HG03025 (cell line): ENCODE measurements at regions not wholly inside any gene's neighbourhood (a gene's known extent, or its start where the extent isn't known, plus 50 kb on each side); places are given as distances from the start of the nearest gene placed in this dataset.

Source experiments
- ATAC-seq: cut with Tn5 transposase; IDR thresholded peaks from one replicate; pipeline ENCODE4 v1.9.1; 2021; ENCODE audit warnings: mild to moderate bottlenecking, moderate library complexity; ENCODE audit not compliant: unreplicated experiment, low FRiP score

DNA sequence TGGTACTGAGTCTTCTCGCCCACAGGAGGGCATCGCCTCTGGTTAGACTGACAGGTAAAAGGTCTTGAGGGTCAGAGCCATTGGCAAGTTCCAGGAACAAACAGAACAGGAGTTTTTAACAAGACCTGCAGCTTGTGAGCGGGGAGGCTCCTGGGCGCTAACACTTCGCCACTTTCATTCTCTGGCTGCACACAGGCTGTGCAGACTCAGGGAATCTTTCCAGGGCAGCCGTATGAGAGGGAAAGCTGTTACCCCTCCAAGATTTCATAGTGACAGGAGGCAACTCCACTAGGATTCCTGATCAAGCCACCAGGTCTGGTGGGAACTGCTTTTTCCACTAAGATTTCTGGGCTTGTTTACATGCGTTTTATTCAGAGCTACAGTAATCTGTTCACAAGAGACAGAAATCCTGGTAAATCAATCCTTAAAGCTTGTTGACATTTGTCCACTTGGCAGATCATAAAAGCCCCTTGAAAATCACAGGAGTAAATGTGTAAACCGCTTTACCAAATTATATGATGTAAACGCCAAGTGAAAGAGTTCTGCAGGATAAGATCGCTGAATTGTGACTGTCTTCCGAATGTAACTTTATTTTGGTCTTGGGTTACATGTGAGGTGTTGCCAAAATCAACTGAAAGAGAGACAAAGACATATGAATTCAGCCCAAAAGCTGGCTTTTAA lies 190.6 kb downstream of the MZT1 start:
- ATAC-seq = no peak

- no peak for ATAC-seq
These were observed 192.3 kb downstream of the MZT1 start for GRCh38 chr13:72534951-72535640.

DNA sequence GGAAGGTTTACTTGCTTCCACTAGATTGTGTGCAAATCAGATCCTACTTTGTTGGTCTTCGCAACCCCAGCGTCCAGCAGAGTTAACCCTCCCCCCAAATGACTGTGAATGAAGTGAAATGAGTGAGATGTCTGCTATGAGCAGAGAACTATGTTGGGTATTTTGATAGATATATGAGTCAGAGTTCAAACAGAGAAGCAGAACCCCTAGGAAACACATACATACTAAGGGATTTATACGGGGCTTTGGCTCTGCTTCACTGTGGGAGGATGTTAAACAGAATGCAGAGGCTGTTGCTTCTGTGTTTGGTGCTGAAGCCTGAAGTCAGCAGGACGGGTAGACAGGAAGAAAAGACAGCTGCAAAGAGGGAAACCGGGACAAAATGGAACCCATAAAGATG lies 197.0 kb downstream of the MZT1 start:
- ATAC-seq = no peak

GRCh38 chr13:72527333-72527732 lies 200.1 kb downstream of the MZT1 start:
- no peak for ATAC-seq

- no peak for ATAC-seq
These were observed 203.8 kb downstream of the MZT1 start for GRCh38 chr13:72523593-72523992.

- no peak for ATAC-seq
These were observed 204.4 kb downstream of the MZT1 start for GRCh38 chr13:72523049-72523448.

DNA sequence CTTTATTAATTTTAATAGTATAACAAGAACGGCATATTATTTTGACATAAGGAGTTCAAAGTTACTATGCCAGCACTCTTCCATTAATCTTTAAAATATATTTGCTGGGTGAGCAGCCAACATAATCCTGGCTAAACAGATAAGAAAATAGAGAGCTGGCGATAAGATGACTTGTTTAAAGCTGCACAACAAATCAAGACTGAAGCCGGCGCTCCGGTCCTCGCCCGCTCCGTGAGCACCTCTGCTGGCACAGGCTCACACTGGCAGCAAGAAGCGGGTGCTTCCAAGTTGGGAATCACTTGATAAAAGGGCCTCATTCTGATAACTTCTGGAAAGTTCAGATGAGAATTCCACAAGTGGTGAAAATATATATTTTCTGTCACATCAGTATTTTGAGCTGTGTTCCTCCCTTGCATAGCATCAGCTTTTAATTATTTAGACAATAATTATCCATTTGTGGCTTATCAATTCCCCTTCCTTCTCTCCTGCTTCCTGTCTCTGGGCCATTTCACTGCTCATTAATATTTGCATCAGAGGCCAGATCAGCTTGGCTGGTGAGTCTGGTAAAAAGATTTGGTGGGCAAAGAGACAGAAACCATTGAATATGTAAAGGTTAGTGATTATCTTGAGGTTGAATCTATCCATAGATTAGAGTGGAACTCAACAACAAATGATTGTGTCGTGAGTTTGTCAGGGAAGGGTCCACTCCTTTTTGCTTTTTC lies 205.3 kb downstream of the MZT1 start:
- no peak for ATAC-seq

DNA sequence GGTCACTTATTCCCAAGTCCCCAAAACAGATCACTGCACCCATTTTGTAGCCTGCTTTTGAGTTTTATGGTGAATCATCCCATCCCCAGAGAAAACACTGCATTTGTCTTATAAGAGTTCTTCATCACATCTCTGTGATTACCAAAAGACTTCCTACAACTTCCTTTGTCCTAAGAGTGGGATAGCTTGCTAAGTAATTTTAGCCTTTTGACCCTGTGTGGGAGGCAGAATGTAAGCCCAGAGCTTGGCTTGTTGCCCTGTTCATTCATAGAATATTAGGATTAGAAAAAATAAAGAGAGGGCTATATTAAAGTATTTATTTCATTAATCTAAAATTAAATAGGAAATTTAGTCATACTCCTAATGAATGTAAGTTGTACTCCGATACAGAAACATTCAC lies 213.3 kb downstream of the MZT1 start:
- ATAC-seq = no peak

DNA sequence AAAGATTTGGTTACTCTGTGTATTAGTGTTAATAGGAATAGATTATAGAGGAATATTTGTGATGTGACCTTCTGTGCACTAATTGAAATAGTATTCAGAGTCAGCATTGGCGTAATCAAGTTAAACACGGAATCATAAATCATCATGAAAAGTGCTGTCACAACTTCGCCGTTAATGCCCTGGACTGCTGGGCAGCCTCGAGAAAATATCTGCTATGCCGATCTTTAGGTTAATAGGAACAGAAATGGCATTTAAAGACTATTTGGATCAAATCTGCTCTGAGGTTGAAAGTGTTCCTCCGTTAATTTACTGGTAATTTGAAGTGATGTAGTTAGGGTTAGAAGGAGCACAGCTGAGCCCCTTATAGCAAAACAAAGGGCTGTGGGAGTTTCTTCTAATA lies 219.0 kb downstream of the MZT1 start:
- no peak for ATAC-seq

DNA sequence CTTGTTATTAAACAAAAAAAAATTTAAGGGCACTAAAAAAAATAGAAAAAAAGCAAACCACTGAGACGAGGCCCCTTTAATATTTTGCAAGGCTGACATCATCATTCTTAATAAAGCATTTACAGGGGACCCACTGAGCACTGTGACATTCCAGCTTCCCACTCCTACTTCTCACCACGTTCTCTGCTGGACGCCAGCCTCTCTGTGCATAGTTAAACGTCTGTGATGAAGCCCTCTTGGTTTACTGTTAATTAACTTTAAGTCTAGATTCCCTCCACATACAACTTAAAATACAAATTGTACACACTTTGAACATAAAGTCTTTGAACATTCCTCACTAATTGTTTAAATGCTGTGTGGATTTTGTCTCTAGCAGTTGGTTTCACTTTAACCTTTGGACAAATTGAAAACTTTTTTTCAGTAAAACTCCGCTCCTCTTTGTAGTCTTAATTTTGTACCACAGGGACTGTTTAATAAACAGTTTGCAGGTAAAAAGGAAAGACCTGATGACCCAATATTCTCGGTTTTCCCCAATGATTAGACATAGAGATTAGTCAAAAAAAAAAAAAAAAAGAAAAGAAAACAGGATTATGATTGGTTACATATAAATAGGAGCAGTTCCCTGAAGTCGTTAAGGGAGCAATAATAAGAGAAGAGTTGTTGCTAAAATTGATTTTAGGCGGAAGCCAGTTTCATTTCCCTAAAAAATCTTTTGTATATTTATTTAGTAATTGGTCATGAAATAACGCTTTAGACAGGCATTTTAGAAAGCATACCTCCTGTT lies 219.8 kb downstream of the MZT1 start:
- ATAC-seq = no peak

DNA sequence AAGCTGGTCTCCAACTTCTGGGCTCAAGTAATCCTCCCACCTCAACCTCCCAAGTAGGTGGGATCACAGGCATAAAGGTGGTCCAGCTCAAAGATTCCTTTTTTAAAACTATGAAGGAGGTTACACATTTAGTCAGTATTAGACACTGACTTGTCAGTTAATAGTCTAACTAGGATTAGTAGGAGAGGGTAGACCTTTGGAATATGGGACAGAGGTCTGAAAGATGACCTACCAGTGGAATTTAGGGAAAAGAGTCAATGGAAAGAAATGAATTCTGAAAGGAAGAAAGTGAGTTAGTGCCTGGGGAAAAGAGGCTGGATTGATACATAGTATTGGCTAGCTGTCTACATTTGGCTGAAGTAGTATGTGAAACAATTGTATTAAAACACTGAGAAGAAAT lies 220.7 kb downstream of the MZT1 start:
- no peak for ATAC-seq

GRCh38 chr13:72505376-72505775 lies 222.1 kb downstream of the MZT1 start:
- ATAC-seq = no peak

GRCh38 chr13:72504131-72504841 lies 223.1 kb downstream of the MZT1 start:
- ATAC-seq = no peak

DNA sequence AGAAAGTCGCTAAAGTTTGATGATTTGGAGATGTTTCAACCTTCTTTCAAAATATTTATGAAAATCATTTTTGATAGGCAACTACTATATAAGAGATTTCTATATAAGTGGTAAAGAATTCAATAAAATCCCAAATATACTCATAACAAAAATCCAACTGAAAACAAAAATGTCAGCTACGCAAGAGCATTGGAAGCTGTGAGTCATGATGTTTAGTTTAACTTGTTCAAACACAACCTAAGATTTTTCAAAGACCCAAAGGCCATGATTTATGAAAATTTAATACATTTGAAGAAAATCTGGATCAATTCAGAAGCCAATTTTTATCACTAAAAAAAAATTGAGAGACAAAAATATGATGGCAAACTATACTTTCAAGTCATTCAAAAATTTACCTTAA lies 226.6 kb downstream of the MZT1 start:
- ATAC-seq = no peak

DNA sequence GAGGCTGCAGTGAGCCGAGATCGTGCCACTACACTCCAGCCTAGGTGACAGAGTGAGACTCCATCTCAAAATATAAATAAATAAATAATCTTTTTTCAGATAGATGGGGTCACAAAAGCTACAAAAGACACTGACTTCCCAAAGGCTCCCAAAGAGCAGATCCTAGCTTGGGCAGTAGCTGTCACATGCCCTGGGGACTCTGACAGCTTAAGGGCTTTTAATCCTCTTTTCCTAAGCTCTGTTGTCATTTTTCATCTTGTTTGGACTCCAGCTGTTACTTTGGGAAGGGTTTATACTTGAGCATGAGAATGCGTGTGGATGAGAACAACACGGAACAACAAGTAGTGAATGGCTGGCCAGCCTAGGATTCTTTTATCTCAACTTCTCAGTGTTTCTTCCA lies 231.7 kb downstream of the MZT1 start:
- ATAC-seq = no peak

GRCh38 chr13:72489751-72490150 lies 237.7 kb downstream of the MZT1 start:
- no peak for ATAC-seq

- no peak for ATAC-seq
These were observed 254.1 kb downstream of the MZT1 start for GRCh38 chr13:72473321-72473720.

- no peak for ATAC-seq
These were observed 257.5 kb downstream of the MZT1 start for GRCh38 chr13:72469906-72470305.

GRCh38 chr13:72463561-72463960 lies 263.9 kb downstream of the MZT1 start:
- no peak for ATAC-seq

GRCh38 chr13:72462726-72463125 lies 264.7 kb downstream of the MZT1 start:
- no peak for ATAC-seq
